Activated CD8-positive, alpha-beta memory T cell treated with anti-CD3 and anti-CD28 coated beads, Interleukin-2, amount 10 ng/mL, durations not matched to agents 7 days and 5 days (primary cell): ENCODE measurements at regions not wholly inside any gene's neighbourhood (a gene's known extent, or its start where the extent isn't known, plus 50 kb on each side); places are given as distances from the start of the nearest gene placed in this dataset.

Source experiments
- ATAC-seq: fragments of 150-1000 bp; cut with Tn5 transposase; one replicate; pipeline ENCODE4 v1.10.0; 2021; ENCODE audit warnings: moderate library complexity
- CTCF ChIA-PET: fragments of 350-600 bp; sonication (Branson Sonifier 250); formaldehyde crosslinking; loops from one replicate; lab custom pipeline; 2021; ENCODE audit warnings: antibody characterized with exemption; lab: Charles Lee
- DNase-seq: peaks from one replicate; pipeline ENCODE4 v3.0.0-alpha.2; 2020
- H3K27ac Mint-ChIP-seq: one replicate; pipeline ENCODE4 v1.8.0; 2021; ENCODE audit warnings: mild to moderate bottlenecking, mixed read lengths
- H3K27me3 Mint-ChIP-seq: one replicate; pipeline ENCODE4 v1.8.0; 2021; ENCODE audit warnings: mixed read lengths
- H3K36me3 Mint-ChIP-seq: one replicate; pipeline ENCODE4 v1.8.0; 2021; ENCODE audit warnings: mild to moderate bottlenecking, mixed read lengths
- H3K4me1 Mint-ChIP-seq: one replicate; pipeline ENCODE4 v1.8.0; 2021; ENCODE audit warnings: mixed read lengths
- H3K4me3 Mint-ChIP-seq: one replicate; pipeline ENCODE4 v1.8.0; 2021; ENCODE audit warnings: mild to moderate bottlenecking, moderate library complexity, mixed read lengths
- H3K9me3 Mint-ChIP-seq: one replicate; pipeline ENCODE4 v1.8.0; 2022; ENCODE audit warnings: low read depth, mixed read lengths

DNA sequence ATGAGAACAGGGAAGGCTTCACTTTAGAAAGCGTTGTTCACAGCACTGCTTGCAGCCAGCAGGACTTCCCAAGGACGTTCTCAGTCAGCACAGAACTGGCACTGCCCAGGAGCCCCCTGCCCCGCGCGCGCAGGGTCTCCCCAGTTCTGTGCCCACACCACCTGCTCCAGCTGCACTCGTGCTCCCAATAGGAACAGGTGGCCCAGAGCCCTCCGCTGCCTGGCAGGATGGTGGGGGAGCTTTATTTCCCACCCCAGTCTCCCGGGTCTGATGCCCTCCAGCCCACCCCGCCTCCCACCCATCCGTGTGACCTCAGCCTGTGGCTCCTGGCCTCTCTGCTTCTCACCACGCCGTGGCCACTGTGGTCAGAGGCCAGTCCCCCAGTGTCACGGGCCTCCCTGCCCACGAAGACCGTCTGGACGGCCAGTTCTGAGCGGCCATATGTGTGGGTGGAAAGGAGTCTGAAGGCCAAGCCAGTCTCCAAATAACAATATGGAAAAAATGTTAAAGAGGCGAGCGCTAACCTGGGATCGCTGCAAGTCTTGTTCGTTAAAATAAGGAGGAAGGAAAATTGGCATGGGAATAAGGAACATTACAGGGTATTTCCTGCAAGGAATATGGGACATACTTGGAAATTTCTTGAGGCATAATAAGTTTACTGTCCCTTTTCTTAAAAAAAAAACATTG is 54.6 kb upstream of the PCSK6 start:
- Mint-ChIP-seq H3K9me3 (no peaks in the 10 kb centered on the region), H3K27me3 (peaks cover 27% of the 10 kb centered on the region), H3K27ac (no peak overlapping the region), H3K4me1 (no peaks in the 10 kb centered on the region), H3K36me3 (no peaks in the 10 kb centered on the region), H3K4me3 (no peak overlapping the region)
- CTCF ChIA-PET: no interaction called here
- ATAC-seq: no peak
- DNase-seq: no peak

- H3K9me3 Mint-ChIP-seq: no peaks in the 10 kb centered on the region
- H3K4me3 Mint-ChIP-seq: no peak overlapping the region
- CTCF ChIA-PET: no interaction called here
- H3K27ac Mint-ChIP-seq: no peak overlapping the region
- peaks cover 25% of the 10 kb centered on the region for H3K27me3 Mint-ChIP-seq
- DNase-seq (no peak), ATAC-seq (no peak)
- no peaks in the 10 kb centered on the region for H3K4me1 Mint-ChIP-seq
- H3K36me3 Mint-ChIP-seq: no peaks in the 10 kb centered on the region
Measured at GRCh38 chr15:101543431-101543830, 53.9 kb upstream of the PCSK6 start.

DNA sequence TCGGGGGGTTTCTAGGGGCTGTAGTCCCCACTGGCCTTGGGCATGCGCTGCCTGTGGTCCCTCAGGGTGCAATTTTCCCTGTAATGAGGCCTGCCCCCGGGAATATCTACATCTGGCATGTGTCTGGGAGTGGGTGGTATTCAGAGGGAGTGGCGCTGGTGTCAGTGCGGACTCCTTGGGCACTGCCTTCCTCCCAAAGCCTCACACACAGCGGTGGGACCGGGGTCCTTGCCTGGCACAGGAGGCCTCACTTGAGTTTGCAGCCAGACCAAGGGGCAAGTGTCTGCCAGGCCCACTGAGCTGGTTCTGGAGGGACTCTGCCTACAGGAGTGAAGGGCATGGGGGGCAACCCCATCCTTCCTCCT is 53.5 kb upstream of the PCSK6 start:
- H3K27me3 Mint-ChIP-seq: peaks cover 20% of the 10 kb centered on the region
- no peak for ATAC-seq
- H3K36me3 Mint-ChIP-seq: no peaks in the 10 kb centered on the region
- CTCF ChIA-PET: no interaction called here
- H3K4me3 Mint-ChIP-seq: no peak overlapping the region
- H3K9me3 Mint-ChIP-seq: no peaks in the 10 kb centered on the region
- no peak overlapping the region for H3K27ac Mint-ChIP-seq
- H3K4me1 Mint-ChIP-seq: no peaks in the 10 kb centered on the region
- DNase-seq: no peak

GRCh38 chr15:101542306-101543025 is 53.0 kb upstream of the PCSK6 start:
- H3K4me3 Mint-ChIP-seq: no peak overlapping the region
- no peak overlapping the region for H3K27ac Mint-ChIP-seq
- no peaks in the 10 kb centered on the region for H3K4me1 Mint-ChIP-seq
- H3K9me3 Mint-ChIP-seq: no peaks in the 10 kb centered on the region
- ATAC-seq (peak; percentile 34), DNase-seq (no peak)
- H3K27me3 Mint-ChIP-seq: peaks cover 15% of the 10 kb centered on the region
- CTCF ChIA-PET: no interaction called here
- no peaks in the 10 kb centered on the region for H3K36me3 Mint-ChIP-seq

DNA sequence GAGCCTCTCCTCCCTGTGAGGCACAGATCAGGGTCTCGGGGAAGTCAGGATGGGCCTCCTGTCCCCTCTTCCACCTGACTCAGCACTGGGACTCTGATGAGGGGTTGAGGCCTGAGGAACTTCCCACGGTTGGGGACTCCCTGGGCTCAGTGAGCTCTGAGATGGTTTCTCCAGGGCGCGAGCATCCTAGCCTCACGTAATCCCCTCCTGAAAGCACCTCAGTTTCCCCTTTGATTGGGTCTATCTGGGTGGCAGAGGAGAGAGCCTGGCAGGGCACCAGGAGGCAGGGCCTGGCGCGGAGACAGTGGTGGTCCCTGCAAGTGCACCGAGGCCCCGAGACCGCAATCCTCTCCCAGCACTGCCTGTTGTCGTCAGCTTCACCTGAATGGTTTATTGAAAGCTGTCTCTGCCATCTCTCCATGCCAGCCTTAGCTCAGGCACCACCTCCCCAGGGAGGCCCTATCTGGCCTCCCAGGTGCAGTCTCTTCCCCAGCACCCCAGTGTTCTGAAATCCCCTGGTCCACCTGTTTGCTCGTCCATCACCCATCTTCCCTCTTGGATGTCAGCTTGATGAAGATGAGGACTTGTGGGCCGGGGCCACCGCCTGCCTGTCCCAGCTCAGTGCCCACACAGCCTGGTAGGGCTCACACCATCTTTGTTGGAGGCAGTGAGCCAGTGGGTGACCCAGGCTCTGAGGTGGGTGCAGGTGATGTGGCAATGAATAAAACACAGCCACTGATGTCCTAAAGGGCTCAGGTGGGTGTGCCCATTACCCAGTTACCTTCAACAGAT is 52.2 kb upstream of the PCSK6 start:
- Mint-ChIP-seq H3K27me3 (peaks cover 11% of the 10 kb centered on the region), H3K36me3 (no peaks in the 10 kb centered on the region), H3K4me3 (no peak overlapping the region), H3K27ac (no peak overlapping the region), H3K4me1 (no peaks in the 10 kb centered on the region), H3K9me3 (no peaks in the 10 kb centered on the region)
- CTCF ChIA-PET: no interaction called here
- no peak for ATAC-seq
- peak; percentile 29 for DNase-seq

DNA sequence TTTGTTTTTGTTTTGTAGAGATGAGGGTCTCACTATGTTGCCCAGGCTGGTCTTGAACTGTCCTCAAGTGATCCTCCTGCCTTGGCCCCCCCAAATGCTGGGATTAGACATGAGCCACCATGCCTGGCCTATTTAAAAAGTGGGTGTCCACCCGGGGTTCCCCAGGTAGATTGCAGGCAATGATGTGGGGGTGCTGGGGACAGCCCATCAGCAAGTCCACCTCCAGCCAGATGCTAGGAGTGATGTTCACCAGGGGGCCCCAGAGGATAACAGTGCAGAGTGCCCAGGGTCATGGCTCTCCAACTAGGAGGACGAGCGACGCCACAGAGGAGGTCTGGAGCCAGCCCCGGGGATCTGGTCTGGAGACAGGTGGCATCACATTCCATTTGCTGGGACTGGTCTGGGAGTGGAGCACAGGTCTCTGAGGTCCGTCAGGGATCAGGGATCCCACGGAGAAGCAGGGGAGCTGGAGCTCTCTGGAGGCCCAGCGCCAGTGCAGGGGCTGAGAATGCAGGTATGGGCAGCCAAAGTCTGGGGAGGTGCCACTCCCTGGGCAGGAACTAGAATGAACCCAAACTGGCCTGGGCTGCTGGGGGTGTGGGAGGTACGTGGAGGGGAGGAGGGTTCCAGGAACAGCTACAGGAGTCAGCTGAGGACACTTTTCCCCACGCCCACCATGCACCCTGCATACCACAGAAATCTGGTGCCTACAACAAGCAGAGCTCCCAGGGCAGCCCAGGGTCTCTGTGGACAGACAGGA is 51.2 kb upstream of the PCSK6 start:
- Mint-ChIP-seq H3K9me3 (no peaks in the 10 kb centered on the region), H3K36me3 (no peaks in the 10 kb centered on the region), H3K4me1 (no peaks in the 10 kb centered on the region), H3K27me3 (peaks cover under 1% of the 10 kb centered on the region), H3K4me3 (no peak overlapping the region), H3K27ac (no peak overlapping the region)
- ATAC-seq (no peak), DNase-seq (peak; percentile 33)
- CTCF ChIA-PET: no interaction called here

DNA sequence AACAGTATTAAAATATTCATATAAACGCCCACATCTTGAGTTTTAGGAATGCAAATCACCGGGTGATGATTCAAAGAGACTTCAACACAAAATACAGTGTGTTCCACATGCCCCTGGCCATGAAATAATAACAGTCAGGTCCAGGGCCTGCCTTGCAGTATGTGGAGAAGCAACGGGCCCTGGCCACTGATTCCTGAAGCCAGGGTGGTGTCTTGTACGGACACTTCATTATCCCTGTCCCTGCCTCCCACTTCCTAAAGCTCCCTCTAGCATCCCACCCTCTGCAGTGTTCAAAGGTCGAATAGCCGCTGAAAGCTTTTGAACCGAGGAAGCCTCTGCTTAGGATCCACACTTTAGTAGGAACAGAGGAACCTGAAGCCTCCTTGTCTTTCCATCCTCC is 50.4 kb upstream of the PCSK6 start:
- ATAC-seq (no peak), DNase-seq (peak; percentile 22)
- Mint-ChIP-seq H3K4me3 (no peak overlapping the region), H3K9me3 (no peaks in the 10 kb centered on the region), H3K27me3 (no peaks in the 10 kb centered on the region), H3K36me3 (no peaks in the 10 kb centered on the region), H3K4me1 (no peaks in the 10 kb centered on the region), H3K27ac (no peak overlapping the region)
- CTCF ChIA-PET: no interaction called here

GRCh38 chr15:101539492-101539891 is 50.0 kb upstream of the PCSK6 start:
- ATAC-seq: no peak
- H3K9me3 Mint-ChIP-seq: no peaks in the 10 kb centered on the region
- CTCF ChIA-PET: no interaction called here
- no peaks in the 10 kb centered on the region for H3K27me3 Mint-ChIP-seq
- no peaks in the 10 kb centered on the region for H3K4me1 Mint-ChIP-seq
- DNase-seq: peak; percentile 36
- H3K27ac Mint-ChIP-seq: no peak overlapping the region
- H3K36me3 Mint-ChIP-seq: no peaks in the 10 kb centered on the region
- H3K4me3 Mint-ChIP-seq: no peak overlapping the region
